ENCODE measurements at regions not wholly inside any gene's neighbourhood (a gene's known extent, or its start where the extent isn't known, plus 50 kb on each side); places are given as distances from the start of the nearest gene placed in this dataset.

DNA sequence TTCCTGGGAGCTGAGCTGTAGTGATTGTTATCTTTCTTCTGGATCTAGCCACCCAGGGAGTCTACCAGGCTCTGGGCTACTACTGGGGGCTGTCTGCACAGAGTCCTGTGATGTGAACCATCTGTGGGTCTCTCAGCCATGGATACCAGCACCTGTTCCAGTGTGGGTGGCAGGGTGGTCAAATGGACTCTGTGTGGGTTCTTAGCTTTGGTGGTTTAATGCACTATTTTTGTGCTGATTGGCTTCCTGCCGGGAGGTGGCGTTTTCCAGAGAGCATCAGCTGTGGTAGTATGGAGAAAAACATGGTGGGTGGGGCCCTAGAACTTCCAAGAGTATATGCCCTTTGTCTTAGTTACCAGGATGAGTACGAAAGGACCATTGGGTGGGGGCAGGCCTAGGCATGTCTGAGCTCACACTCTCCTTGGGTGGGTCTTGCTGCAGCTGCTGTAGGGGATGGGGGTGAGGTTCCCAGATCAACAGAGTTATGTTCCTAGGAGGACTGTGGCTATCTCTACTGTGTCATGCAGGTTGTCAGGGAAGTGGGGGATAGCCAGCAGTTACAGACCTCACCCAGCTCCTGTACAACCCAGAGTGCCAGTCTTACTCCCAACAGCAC lies 264.8 kb upstream of the LDB2 start:
- Mint-ChIP-seq H3K27me3 (peaks cover 24% of the 10 kb centered on the region), H3K4me3 (no peak overlapping the region), H3K27ac (no peak overlapping the region), H3K9me3 (peaks cover 5 to 50% of the 10 kb centered on the region in 2 donors), H3K4me1 (peaks cover 10% of the 10 kb centered on the region)
- DNase-seq = no peak
- no peak for ATAC-seq

DNA sequence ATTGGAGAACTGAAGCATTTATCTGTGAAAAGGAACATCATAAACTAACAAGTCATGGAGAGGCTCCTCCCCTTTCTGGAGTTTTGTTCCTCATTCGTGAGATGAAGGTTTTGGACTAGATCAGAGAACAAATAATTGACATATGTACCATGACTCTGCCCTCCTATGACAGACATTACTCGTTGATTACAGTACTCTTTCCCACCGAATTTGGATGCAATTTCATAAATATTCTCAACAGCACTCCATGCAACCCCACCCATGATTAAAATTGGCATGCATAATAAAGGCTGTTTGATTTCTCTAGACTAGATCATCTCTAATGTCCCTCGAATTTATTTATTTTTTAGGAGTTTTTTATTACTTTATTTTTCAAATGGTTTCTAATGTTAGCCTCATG lies 258.9 kb upstream of the LDB2 start:
- DNase-seq = no peak
- Mint-ChIP-seq H3K4me1 (peaks cover 10% of the 10 kb centered on the region), H3K27me3 (peaks cover 9% of the 10 kb centered on the region), H3K4me3 (no peak overlapping the region), H3K27ac (no peak overlapping the region), H3K9me3 (peaks cover 5 to 36% of the 10 kb centered on the region in 2 donors)
- ATAC-seq = no peak

DNA sequence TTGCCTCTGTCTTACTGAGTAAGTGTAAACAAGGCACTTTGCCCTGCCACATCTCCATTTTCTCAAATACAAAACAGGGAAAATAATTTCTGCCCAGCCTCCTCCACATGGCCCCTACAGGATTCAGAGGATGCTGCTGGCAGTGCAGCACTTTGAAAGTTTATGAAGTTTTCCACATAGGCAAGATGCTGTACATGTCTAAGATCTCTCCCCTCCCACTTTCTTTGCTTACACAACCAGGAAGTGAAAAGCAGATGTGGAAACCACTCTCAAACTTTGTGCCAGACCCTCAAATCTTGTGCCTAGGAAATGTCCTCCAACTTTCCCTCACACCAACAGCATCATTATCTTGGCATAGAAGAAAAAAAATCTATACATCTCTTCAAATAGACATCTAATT lies 257.0 kb upstream of the LDB2 start:
- peaks cover 9% of the 10 kb centered on the region for H3K27me3 Mint-ChIP-seq
- no peak for ATAC-seq
- H3K27ac Mint-ChIP-seq = peak overlapping the region in 1 of 2 donors; percentile 42
- peaks cover 2% of the 10 kb centered on the region for H3K4me1 Mint-ChIP-seq
- H3K4me3 Mint-ChIP-seq = no peak overlapping the region
- H3K9me3 Mint-ChIP-seq = peaks cover 0 to 18% of the 10 kb centered on the region in 2 donors
- no peak for DNase-seq

DNA sequence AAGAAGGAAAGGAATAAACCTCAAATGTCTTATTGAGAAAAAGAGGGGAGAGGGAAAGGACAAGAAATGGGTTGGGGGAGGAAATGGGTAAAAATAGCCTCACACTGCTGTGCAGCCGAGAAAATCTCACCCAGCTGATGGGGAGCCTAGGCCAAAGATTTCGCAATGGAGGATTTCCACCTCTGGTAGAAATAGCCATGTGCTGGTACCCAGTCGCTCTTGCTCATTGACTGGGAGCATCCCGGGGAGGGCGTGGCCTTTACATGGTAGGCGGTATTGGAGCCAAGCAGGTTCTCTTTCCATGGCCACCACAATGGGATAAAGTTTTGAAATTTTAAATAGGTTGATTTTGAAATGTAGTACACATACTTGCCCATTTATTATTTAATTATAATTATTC lies 255.1 kb upstream of the LDB2 start:
- Mint-ChIP-seq H3K9me3 (peaks cover 0 to 14% of the 10 kb centered on the region in 2 donors), H3K4me1 (no peaks in the 10 kb centered on the region)

DNA sequence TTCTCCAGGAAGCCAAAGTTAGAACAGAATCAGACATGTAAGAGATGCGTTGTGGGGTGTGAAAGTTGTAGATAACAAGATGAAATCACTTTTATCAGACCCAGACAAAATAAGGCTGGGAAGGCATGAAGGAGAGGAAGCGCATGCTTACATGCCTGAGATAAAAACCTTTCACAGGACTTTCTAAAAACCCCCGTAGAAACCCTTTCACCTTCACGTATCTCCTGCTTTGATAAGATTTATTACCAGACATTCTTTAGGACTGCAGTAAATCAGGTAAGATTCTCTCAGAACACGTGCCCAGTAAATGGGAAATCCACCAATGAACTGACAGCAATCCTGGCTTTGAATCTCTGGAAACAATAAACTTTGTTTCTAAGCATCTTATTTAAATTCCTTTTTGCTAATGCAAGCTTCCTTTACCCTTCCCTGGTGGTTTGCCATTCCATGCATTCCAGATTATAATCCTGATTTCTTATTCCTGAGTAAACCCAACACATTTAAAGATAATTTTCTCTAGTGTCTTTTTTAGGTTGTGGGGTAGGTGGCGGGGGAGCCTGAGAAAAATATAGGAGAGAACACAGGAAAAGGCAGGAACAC lies 254.6 kb upstream of the LDB2 start:
- Mint-ChIP-seq H3K4me1 (no peaks in the 10 kb centered on the region), H3K4me3 (no peak overlapping the region), H3K27me3 (peaks cover 9% of the 10 kb centered on the region), H3K9me3 (peaks cover 0 to 14% of the 10 kb centered on the region in 2 donors), H3K27ac (no peak overlapping the region)
- ATAC-seq (no peak), DNase-seq (no peak)

More for the DNA sequence above, 255.1 kb upstream of the LDB2 start:
- no peak for DNase-seq
- no peak overlapping the region for H3K4me3 Mint-ChIP-seq
- H3K27ac Mint-ChIP-seq = no peak overlapping the region
- peaks cover 9% of the 10 kb centered on the region for H3K27me3 Mint-ChIP-seq
- ATAC-seq = no peak

DNA sequence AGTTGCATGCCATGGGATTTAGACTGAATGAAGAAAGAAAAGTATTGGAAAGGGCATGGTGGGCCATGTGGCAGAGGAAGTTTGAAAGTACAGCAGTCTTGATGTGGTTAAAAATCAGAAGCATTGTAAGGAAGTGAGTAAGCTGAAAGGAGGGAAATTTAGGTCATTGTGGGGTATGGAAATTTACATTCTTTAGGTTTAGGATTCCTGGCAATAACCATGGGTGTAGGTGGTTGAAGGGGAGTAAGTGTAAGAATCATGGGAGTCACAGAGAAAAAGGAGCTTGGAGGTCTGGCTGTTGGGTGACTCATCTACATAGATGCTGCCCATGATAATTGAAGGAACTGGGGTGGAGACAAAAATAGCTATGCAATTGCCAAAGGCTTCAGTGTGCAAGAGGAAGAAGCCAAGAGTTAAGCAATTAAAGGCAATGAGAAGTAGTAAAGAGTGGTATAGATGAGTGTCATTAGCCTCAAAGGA lies 243.8 kb upstream of the LDB2 start:
- DNase-seq (no peak), ATAC-seq (no peak)
- no peaks in the 10 kb centered on the region for H3K27me3 Mint-ChIP-seq
- H3K4me1 Mint-ChIP-seq = no peaks in the 10 kb centered on the region
- H3K27ac Mint-ChIP-seq = peak overlapping the region in 1 of 2 donors; percentile 75
- H3K4me3 Mint-ChIP-seq = no peak overlapping the region
- peaks cover 17 to 25% of the 10 kb centered on the region in 2 donors for H3K9me3 Mint-ChIP-seq

DNA sequence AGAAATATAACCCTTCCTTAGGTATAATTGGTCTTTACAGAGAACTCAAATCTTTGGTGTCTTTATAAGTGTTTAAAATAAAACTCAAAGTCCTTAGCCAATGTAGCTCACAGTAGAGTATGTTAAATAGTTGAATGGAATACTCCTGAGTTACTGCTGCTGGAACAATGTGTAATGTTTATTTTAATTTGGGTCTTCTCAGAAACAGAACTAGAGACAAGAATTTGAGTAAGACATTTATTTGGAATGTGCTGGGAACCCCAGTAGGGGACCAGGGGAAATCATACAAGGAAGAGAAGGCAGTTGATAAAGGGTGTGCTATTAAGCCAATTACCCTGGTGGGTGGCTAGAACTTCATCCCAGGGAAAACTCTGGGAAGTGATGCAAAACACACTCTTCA lies 240.4 kb upstream of the LDB2 start:
- H3K9me3 Mint-ChIP-seq = peaks cover 21 to 32% of the 10 kb centered on the region in 2 donors
- H3K27ac Mint-ChIP-seq = no peak overlapping the region
- H3K4me1 Mint-ChIP-seq = no peaks in the 10 kb centered on the region
- ATAC-seq = no peak
- no peak for DNase-seq
- H3K4me3 Mint-ChIP-seq = no peak overlapping the region
- peaks cover 10% of the 10 kb centered on the region for H3K27me3 Mint-ChIP-seq

DNA sequence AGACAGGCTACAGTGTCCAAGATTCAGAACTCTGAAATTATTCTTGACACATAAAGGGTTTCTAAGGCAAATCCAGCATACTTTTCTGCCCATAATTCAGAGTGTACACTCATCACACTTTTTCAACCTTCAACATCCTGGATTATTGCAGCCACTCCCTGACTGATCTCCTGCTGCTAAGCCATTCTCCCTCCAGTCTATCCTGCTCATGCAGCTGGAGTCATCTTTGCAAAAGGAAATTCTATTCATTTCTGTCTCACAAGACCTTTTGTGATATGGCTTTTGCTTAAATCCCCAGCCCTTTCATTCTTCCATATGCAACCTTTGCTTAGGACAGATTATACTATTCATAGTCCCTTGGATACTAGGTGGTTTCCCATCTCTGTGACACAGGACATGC lies 236.1 kb upstream of the LDB2 start:
- Mint-ChIP-seq H3K4me3 (no peak overlapping the region), H3K9me3 (peaks cover 11 to 15% of the 10 kb centered on the region in 2 donors), H3K27ac (no peak overlapping the region), H3K4me1 (no peaks in the 10 kb centered on the region), H3K27me3 (peaks cover 18% of the 10 kb centered on the region)
- DNase-seq = no peak
- no peak for ATAC-seq

DNA sequence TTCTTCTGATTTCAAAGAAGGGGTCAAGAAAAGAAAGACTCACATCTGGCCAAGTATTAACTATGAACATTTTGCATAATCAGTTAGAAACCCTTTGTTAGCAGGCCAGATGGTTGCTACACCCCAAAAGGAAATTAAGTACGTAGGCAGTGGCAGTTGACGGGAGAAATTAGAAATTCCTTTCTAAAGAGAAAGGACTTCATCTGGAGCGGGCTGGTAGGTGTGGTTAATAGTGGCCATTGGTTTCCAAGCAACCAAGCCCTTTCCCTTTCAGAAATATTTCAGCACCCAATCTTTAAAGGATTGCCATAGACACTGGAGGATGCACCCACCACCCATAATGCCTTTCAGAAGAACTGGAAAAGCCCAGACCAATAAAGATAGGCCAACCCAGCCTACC lies 235.7 kb upstream of the LDB2 start:
- peaks cover 8 to 15% of the 10 kb centered on the region in 2 donors for H3K9me3 Mint-ChIP-seq
- DNase-seq = no peak
- H3K27ac Mint-ChIP-seq = no peak overlapping the region

DNA sequence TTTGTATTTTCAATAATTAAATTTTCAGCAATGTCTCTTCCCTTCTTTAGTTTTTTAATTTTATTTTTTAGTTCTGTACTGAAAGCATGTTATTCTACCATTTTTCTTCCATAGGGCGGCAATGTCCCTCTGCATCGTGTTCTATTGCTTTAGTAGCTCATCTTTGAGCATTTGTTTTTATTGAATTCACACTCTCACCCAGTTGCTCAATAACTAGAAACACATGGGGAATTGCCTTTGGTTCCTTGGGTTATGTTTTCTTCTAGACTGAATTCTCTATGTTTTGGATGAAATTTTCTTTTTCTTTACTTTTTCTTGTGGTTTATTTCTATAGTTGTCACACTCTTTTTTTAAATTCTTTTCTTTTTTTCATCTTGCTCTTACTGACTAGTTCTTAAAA lies 233.8 kb upstream of the LDB2 start:
- no peak for DNase-seq
- ATAC-seq = no peak
- Mint-ChIP-seq H3K27ac (no peak overlapping the region), H3K27me3 (peaks cover 25% of the 10 kb centered on the region), H3K4me1 (no peaks in the 10 kb centered on the region), H3K4me3 (no peak overlapping the region), H3K9me3 (peaks cover 4 to 7% of the 10 kb centered on the region in 2 donors)

More for the DNA sequence above, 235.7 kb upstream of the LDB2 start:
- Mint-ChIP-seq H3K4me1 (no peaks in the 10 kb centered on the region), H3K4me3 (no peak overlapping the region), H3K27me3 (peaks cover 18% of the 10 kb centered on the region)
- no peak for ATAC-seq

DNA sequence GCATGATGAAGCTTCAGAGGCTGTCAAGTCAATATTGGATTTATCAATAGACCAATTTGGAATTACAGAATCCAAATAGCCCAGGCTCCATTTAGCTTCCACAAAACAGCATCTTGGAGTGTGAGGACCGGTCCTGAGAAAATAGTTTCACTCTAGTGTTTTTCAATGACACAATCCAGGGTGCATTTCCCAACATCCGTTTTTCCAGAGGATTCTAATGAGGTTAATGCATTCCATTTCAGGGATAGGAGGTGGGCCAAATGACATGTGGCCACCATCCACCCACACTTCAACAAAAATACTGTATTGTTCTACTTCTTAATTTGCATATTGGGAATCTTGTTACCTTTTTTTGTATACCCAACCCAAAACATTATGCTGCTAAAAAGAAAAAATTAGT lies 229.8 kb upstream of the LDB2 start:
- no peak overlapping the region for H3K4me3 Mint-ChIP-seq
- no peaks in the 10 kb centered on the region for H3K9me3 Mint-ChIP-seq
- peaks cover 18% of the 10 kb centered on the region for H3K27me3 Mint-ChIP-seq
- DNase-seq (no peak), ATAC-seq (no peak)
- H3K27ac Mint-ChIP-seq = no peak overlapping the region
- H3K4me1 Mint-ChIP-seq = no peaks in the 10 kb centered on the region

DNA sequence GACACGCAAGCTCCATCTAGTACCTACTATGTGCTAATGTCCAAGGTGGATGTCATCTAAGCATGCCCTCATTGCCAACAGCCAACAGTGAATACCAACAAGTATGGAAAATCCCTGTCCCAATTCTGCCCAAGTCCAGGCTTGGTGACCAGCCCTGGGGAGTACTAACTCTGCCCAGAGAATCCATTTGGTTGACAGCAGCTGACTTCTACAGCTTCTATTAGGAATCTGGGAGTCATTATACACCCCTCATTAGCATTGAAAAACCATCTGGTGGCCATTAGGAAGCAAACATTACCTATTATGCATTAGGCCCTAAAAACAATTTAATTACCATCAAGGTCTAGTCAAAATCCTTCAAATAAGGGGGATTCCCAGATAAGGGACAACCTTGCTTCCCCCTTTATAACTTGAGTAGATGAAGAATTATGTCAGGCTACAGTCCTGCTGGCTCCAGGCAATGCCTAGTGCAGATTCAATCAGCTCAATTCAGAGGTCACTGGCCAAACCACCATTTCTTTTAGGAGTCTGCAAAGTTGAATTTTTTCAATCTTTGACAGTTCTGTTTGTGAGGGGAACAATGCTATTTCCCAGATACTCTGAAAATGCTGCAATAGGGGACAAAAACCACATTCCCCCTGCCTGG lies 228.0 kb upstream of the LDB2 start:
- no peak for ATAC-seq
- peaks cover 10% of the 10 kb centered on the region for H3K27me3 Mint-ChIP-seq
- no peaks in the 10 kb centered on the region for H3K9me3 Mint-ChIP-seq
- DNase-seq = no peak
- H3K4me3 Mint-ChIP-seq = no peak overlapping the region
- H3K4me1 Mint-ChIP-seq = no peaks in the 10 kb centered on the region
- H3K27ac Mint-ChIP-seq = no peak overlapping the region

DNA sequence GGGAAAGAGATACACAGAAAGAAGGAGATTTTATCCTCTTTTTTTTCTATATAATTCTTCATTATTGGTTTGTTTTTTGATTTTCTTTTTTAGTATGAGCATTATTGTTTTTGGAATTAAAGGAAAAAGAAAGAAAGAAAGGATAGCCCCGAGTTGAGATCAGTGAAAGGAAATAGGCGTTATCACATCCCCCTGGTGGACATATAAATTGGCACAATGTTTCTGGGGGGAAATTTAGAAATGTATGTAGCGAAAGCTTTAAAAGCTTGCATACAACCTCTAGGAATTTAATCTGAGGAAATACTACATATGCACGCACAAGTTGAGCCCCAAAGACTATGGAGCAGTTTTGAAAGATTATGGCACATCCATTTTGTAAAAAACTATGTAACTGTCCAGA lies 226.3 kb upstream of the LDB2 start:
- ATAC-seq = no peak
- Mint-ChIP-seq H3K4me3 (no peak overlapping the region), H3K27ac (no peak overlapping the region), H3K27me3 (peaks cover 10% of the 10 kb centered on the region), H3K9me3 (no peaks in the 10 kb centered on the region), H3K4me1 (no peaks in the 10 kb centered on the region)
- DNase-seq = no peak

DNA sequence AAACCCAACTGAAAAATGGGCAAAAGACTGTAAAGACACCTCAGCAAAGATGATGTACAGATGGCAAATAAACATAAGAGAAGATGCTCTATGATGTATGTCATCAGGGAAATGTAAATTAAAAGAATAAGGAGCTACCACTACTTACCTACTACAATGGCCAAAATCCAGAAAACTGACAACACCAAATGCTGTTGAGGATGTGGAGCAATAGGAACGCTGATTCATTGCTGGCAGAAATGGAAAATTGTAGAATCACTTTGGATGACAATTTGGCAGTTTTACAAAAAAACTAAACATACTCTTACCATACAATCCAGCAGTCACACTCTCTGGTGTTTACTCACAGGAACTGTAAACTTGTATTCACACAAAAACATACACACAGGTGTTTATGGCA lies 222.3 kb upstream of the LDB2 start:
- Mint-ChIP-seq H3K4me3 (no peak overlapping the region), H3K27ac (no peak overlapping the region), H3K4me1 (no peaks in the 10 kb centered on the region), H3K9me3 (no peaks in the 10 kb centered on the region), H3K27me3 (peaks cover 12% of the 10 kb centered on the region)
- ATAC-seq (no peak), DNase-seq (no peak)

DNA sequence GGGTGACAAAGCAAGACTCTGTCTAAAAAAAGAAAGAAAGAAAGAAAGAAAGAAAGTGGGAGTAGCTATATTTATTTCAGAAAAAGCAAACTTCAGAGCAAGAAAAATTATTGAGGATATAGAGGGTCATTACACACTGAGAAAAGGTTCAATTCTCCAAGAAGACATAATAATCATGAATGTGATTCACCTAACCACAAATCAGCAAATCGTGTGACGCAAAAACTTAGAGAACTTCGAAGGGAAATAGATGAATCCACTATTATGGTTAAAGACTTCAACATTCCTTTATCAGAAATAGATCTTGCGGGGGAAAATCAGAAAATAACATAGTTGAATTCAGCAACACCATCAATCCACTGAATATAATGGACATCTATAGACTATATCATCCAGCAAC lies 219.3 kb upstream of the LDB2 start:
- H3K4me3 Mint-ChIP-seq = no peak overlapping the region
- H3K27me3 Mint-ChIP-seq = peaks cover 30% of the 10 kb centered on the region
- DNase-seq = no peak
- no peak for ATAC-seq
- H3K9me3 Mint-ChIP-seq = no peaks in the 10 kb centered on the region
- H3K4me1 Mint-ChIP-seq = no peaks in the 10 kb centered on the region
- H3K27ac Mint-ChIP-seq = no peak overlapping the region

DNA sequence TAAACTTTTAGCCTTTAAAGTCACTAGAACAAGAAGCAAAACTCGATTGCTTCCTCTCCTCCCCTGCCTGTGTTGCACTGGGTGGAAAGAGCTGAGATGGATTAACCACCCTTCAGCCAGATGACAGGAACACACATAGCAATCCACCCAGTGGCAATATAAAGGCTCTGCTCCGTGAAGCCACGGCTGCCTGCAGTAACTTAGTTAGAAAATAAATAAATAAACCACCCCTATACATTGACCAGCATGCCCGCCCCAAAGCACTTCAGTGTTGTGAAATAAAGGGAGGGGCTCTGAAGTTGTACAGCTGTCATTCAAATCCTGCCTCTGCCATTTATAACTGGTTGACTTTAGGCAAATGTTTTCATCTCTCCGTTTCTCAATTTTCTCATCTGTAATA lies 217.1 kb upstream of the LDB2 start:
- Mint-ChIP-seq H3K9me3 (no peaks in the 10 kb centered on the region), H3K4me1 (no peaks in the 10 kb centered on the region), H3K27ac (no peak overlapping the region), H3K4me3 (no peak overlapping the region), H3K27me3 (peaks cover 36% of the 10 kb centered on the region)
- DNase-seq = no peak
- ATAC-seq = no peak
